OCI-LY3 (cell line): ENCODE measurements at regions not wholly inside any gene's neighbourhood (a gene's known extent, or its start where the extent isn't known, plus 50 kb on each side); places are given as distances from the start of the nearest gene placed in this dataset.

ENCODE experiments used
- CTCF ChIP-seq: fragments of 200-600, 300-600 bp; sonication (generic); IDR thresholded peaks from 2 replicates; pipeline ENCODE4 v1.5.1; 2014; ENCODE audit warnings: antibody characterized with exemption, low read length, low read depth
- EZH2phosphoT487 ChIP-seq: fragments of 200-600 bp; shearing (Covaris generic); IDR thresholded peaks from 2 replicates; pipeline ENCODE4 v1.6.1; 2018; ENCODE audit warnings: antibody characterized with exemption, mixed run types, low read depth

GRCh38 chr12:72989458-72989947 is 717.3 kb downstream of the TRHDE start:
- no peak for TF ChIP-seq CTCF
- no peak for TF ChIP-seq EZH2phosphoT487
